Activated B cell treated with CpG ODN at 0.5 μM for 24 hours (primary cell): ENCODE measurements at regions not wholly inside any gene's neighbourhood (a gene's known extent, or its start where the extent isn't known, plus 50 kb on each side); places are given as distances from the start of the nearest gene placed in this dataset.

Experiments used
- ATAC-seq: fragments of 200-7000 bp; cut with Tn5 transposase; one replicate; pipeline ENCODE4 v1.10.0; 2021; ENCODE audit warnings: low read depth, mild to moderate bottlenecking, moderate library complexity
- CTCF ChIA-PET: fragments of 350-600 bp; sonication (Branson Sonifier 250); formaldehyde crosslinking; loops from one replicate; lab custom pipeline; 2021; ENCODE audit warnings: antibody characterized with exemption; lab: Charles Lee
- POLR2A ChIA-PET: fragments of 350-600 bp; sonication (Branson Sonifier 250); formaldehyde crosslinking; loops from one replicate; lab custom pipeline; 2021; ENCODE audit warnings: antibody characterized with exemption; lab: Charles Lee
- DNase-seq: peaks from one replicate; pipeline ENCODE4 v3.0.0; 2022
- H3K27ac Mint-ChIP-seq: one replicate; pipeline ENCODE4 v1.8.0; 2020; ENCODE audit warnings: mixed read lengths
- H3K27me3 Mint-ChIP-seq: one replicate; pipeline ENCODE4 v1.8.0; 2021; ENCODE audit warnings: mixed read lengths
- H3K36me3 Mint-ChIP-seq: one replicate; pipeline ENCODE4 v1.8.0; 2021; ENCODE audit warnings: low read depth, mixed read lengths
- H3K4me1 Mint-ChIP-seq: one replicate; pipeline ENCODE4 v1.8.0; 2021; ENCODE audit warnings: mixed read lengths
- H3K4me3 Mint-ChIP-seq: one replicate; pipeline ENCODE4 v1.8.0; 2020; ENCODE audit warnings: mild to moderate bottlenecking, mixed read lengths
- H3K9me3 Mint-ChIP-seq: one replicate; pipeline ENCODE4 v1.8.0; 2020; ENCODE audit warnings: mixed read lengths
- intact Hi-C: fragments of 100-400 bp; cut with micrococcal nuclease; formaldehyde crosslinking; loops from one replicate; pipeline ENCODE4 v1.15.1; 2024
- TF ChIP-seq, protein P1 (sequence below): fragments of 200-600 bp; IDR thresholded peaks from one replicate; pipeline ENCODE4 v1.8.0; 2022; ENCODE audit warnings: antibody characterized with exemption, mild to moderate bottlenecking

DNA sequence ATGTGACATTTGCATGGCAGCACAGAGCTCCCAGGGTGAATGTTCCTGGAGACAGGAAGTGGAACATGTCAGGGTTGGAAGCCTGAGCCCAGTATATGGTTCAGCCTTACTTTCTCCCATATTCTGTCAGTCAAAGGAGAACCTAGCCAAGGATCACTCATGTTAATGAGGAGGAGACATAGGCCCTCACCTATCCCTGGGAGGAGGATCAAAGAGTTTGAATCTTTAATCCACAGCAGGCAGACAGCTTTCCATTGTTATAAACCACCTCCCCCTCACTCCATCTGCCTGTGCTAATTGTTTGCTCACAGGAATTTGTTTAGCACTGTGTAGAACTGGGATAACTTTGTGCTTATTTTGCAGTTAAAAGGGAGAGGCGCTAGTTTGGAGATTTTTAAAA is 1069.1 kb downstream of the EFNB2 start:
- ChIA-PET POLR2A (no interaction called here), CTCF (no interaction called here)
- no peak for DNase-seq

DNA sequence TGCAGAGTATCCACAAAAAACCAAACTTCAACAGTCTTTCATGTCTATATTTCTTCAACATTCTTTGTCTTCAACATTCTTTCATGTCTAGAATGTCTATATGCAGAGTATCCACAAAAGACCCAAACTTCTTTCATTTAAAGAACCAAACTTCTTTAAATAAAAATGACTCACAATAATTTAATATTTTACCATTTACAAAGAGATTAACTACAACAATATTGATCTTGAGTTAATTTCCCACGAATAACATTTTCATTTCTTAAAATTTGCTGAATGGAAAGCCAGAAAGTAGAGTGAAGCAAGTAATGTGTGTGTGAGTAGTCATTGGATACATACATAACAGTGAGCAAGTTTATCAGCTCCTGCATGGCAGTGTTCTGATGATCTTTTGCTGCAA is 1069.7 kb downstream of the EFNB2 start, which contains the start of gene DAOA:
TSS of gene DAOA (plus strand) at position 301 of the 400 bp plus-strand sequence.
- Mint-ChIP-seq H3K4me1 (no peaks in the 10 kb centered on the region), H3K27ac (no peak within 1 kb of the TSS), H3K27me3 (no peaks in the 10 kb centered on the region), H3K9me3 (peaks cover 3% of the 10 kb centered on the region), H3K36me3 (no peaks in the 10 kb centered on the region), H3K4me3 (no peak within 1 kb of the TSS)
- no peak for DNase-seq
- TF ChIP-seq, protein P1, sequence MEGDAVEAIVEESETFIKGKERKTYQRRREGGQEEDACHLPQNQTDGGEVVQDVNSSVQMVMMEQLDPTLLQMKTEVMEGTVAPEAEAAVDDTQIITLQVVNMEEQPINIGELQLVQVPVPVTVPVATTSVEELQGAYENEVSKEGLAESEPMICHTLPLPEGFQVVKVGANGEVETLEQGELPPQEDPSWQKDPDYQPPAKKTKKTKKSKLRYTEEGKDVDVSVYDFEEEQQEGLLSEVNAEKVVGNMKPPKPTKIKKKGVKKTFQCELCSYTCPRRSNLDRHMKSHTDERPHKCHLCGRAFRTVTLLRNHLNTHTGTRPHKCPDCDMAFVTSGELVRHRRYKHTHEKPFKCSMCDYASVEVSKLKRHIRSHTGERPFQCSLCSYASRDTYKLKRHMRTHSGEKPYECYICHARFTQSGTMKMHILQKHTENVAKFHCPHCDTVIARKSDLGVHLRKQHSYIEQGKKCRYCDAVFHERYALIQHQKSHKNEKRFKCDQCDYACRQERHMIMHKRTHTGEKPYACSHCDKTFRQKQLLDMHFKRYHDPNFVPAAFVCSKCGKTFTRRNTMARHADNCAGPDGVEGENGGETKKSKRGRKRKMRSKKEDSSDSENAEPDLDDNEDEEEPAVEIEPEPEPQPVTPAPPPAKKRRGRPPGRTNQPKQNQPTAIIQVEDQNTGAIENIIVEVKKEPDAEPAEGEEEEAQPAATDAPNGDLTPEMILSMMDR, result no peak
- POLR2A ChIA-PET, result no interaction called here
- no peak for ATAC-seq
- intact Hi-C loops, result no loop called here
- CTCF ChIA-PET, result no interaction called here

More for the DNA sequence above, 1069.1 kb downstream of the EFNB2 start:
- intact Hi-C loops, result no loop called here
- Mint-ChIP-seq H3K27me3 (no peaks in the 10 kb centered on the region), H3K9me3 (peaks cover 3% of the 10 kb centered on the region), H3K36me3 (no peaks in the 10 kb centered on the region), H3K4me1 (no peaks in the 10 kb centered on the region), H3K4me3 (no peak overlapping the region), H3K27ac (no peak overlapping the region)
- ATAC-seq, result no peak
- TF ChIP-seq, protein P1, result no peak

DNA sequence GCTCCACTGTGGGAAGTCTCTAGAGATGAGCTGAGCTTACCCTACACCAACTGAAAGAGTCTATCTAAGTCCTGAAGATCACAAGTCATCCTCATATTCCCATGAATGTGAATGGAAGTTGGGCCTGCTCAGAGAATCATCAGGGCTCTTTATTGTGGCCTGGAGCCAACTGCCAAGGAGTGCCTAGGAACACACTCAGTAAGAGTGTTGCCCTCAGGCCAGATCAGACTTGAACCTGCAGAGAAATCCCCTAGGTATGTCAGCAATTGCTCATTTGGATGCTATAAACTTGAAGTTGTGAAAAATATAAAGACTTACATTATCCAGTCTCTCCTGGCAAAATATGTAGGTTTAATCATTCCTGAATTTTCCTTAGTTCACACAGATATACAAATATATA is 1070.2 kb downstream of the EFNB2 start:
- DNase-seq, result no peak
- ChIA-PET CTCF (no interaction called here), POLR2A (no interaction called here)
- H3K9me3 Mint-ChIP-seq, result peaks cover 3% of the 10 kb centered on the region
- ATAC-seq, result no peak
- H3K27ac Mint-ChIP-seq, result no peak overlapping the region
- H3K36me3 Mint-ChIP-seq, result no peaks in the 10 kb centered on the region
- intact Hi-C loops, result no loop called here
- no peaks in the 10 kb centered on the region for H3K27me3 Mint-ChIP-seq
- no peak overlapping the region for H3K4me3 Mint-ChIP-seq
- H3K4me1 Mint-ChIP-seq, result no peaks in the 10 kb centered on the region
- TF ChIP-seq, protein P1, result no peak

DNA sequence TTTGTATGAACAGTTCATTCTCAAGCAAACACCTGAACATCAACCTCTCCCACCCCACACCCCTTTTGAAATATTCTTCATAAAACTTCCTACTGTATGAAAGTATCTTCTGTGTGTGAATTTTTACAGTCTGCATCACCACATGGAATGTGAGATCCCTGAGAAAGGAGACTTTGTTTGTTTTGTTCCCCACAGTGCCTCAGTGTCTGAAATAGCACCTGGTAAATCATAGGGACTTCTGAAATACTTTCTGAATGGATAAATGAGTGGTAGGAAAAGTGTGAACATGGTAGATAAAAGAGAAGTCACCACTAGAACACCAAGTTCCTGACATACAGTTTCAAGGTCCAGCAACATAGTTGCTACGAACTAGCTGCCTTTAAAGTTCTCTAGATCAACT is 1071.2 kb downstream of the EFNB2 start:
- ATAC-seq (no peak), DNase-seq (no peak)
- H3K9me3 Mint-ChIP-seq, result peaks cover 3% of the 10 kb centered on the region
- ChIA-PET POLR2A (no interaction called here), CTCF (no interaction called here)
- no peaks in the 10 kb centered on the region for H3K36me3 Mint-ChIP-seq
- intact Hi-C loops, result no loop called here
- H3K27ac Mint-ChIP-seq, result no peak overlapping the region
- TF ChIP-seq, protein P1, result no peak
- H3K4me3 Mint-ChIP-seq, result no peak overlapping the region
- H3K4me1 Mint-ChIP-seq, result no peaks in the 10 kb centered on the region
- no peaks in the 10 kb centered on the region for H3K27me3 Mint-ChIP-seq

DNA sequence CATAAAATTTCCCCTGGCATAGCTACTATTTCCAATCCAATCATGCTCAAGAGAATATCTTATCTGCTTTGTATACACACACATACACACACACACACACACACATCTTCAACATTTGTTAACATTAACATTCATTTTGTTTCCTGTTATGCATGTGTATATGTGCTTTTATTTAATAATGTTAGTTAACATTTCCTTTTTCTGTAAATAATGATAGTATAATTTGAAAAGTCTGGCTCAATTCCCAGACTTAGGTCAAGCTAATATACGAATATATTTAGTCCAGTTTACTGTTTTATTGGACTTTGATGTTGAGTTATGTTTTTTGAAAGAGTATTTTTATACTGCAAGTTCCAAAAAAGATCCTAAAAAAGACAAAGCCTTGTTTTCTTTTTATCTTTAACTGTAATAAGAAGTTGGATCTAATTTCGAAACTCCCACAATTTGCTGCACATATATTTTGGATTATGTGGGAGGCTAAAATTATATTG is 1072.4 kb downstream of the EFNB2 start:
- DNase-seq, result no peak

More for the DNA sequence above, 1072.4 kb downstream of the EFNB2 start:
- TF ChIP-seq, protein P1, result no peak
- intact Hi-C loops, result no loop called here
- POLR2A ChIA-PET, result no interaction called here
- H3K27me3 Mint-ChIP-seq, result no peaks in the 10 kb centered on the region
- peaks cover 3% of the 10 kb centered on the region for H3K9me3 Mint-ChIP-seq
- no peak overlapping the region for H3K27ac Mint-ChIP-seq
- no peak overlapping the region for H3K4me3 Mint-ChIP-seq
- no peaks in the 10 kb centered on the region for H3K4me1 Mint-ChIP-seq
- CTCF ChIA-PET, result no interaction called here
- ATAC-seq, result no peak
- no peaks in the 10 kb centered on the region for H3K36me3 Mint-ChIP-seq
